ENCODE measurements at regions not wholly inside any gene's neighbourhood (a gene's known extent, or its start where the extent isn't known, plus 50 kb on each side); places are given as distances from the start of the nearest gene placed in this dataset.

- ATAC-seq (no peak), DNase-seq (no peak)
- Histone ChIP-seq H2AFZ (ENCODE audit: low read length) (no peak overlapping the region), H3K36me3 (ENCODE audit: low read depth, low read length) (no peaks in the 10 kb centered on the region), H3K4me2 (ENCODE audit: low read length) (no peak overlapping the region), H3K9me3 (ENCODE audit: low read length) (no peaks in the 10 kb centered on the region), H3K9ac (ENCODE audit: low read length) (no peak overlapping the region), H4K20me1 (ENCODE audit: low read length) (no peaks in the 10 kb centered on the region), H3F3A (ENCODE audit: low read length, unreplicated experiment) (no peaks in the 10 kb centered on the region), H3K27me3 (ENCODE audit: low read length) (no peaks in the 10 kb centered on the region), H3K27ac (ENCODE audit: low read length) (no peak overlapping the region), H3K9me2 (replicated peaks; ENCODE audit: low read length) (no peaks in the 10 kb centered on the region), H3K4me1 (ENCODE audit: insufficient read depth, low read length) (no peaks in the 10 kb centered on the region), H3K4me3 (ENCODE audit: low read length) (no peak overlapping the region), H3K79me2 (ENCODE audit: low read length) (no peaks in the 10 kb centered on the region)
- ChIA-PET POLR2A (ENCODE audit: unreplicated experiment) (no interaction called here), CTCF (interaction anchor here (0.7 kb wide), 1 partner anchor 663 kb away, joined by 3 read pairs; no protein-coding TSS in a partner anchor)
- TF ChIP-seq CTCF (conservative IDR thresholded peaks at IDR 0.05; ENCODE audit: low read depth, low read length) (no peak), EZH2phosphoT487 (IDR thresholded peaks at IDR 0.05; ENCODE audit: borderline replicate concordance, low read length) (no peak), EZH2 (IDR thresholded peaks at IDR 0.05; ENCODE audit: low read length, unreplicated experiment) (no peak)
- BruUV-seq (replicated peaks), result no TSS peak
- intact Hi-C loops (cut with micrococcal nuclease), result no loop called here
These were observed 650.4 kb downstream of the LMO4 start for GRCh38 chr1:87979079-87979478.

- no TSS peak for BruUV-seq (replicated peaks)
- ATAC-seq, result no peak
- H3K27ac ChIP-seq (ENCODE audit: low read length), result no peak overlapping the region
- CTCF ChIA-PET, result no interaction called here
- H3F3A ChIP-seq (ENCODE audit: low read length, unreplicated experiment), result no peaks in the 10 kb centered on the region
- intact Hi-C loops (cut with micrococcal nuclease), result no loop called here
- no peaks in the 10 kb centered on the region for H3K9me2 ChIP-seq (replicated peaks; ENCODE audit: low read length)
- no peaks in the 10 kb centered on the region for H3K4me1 ChIP-seq (ENCODE audit: insufficient read depth, low read length)
- H3K27me3 ChIP-seq (ENCODE audit: low read length), result no peaks in the 10 kb centered on the region
- no peaks in the 10 kb centered on the region for H3K79me2 ChIP-seq (ENCODE audit: low read length)
- H3K9ac ChIP-seq (ENCODE audit: low read length), result no peak overlapping the region
- H3K4me3 ChIP-seq (ENCODE audit: low read length), result no peak overlapping the region
- no peak for DNase-seq
- no peaks in the 10 kb centered on the region for H3K36me3 ChIP-seq (ENCODE audit: low read depth, low read length)
- H4K20me1 ChIP-seq (ENCODE audit: low read length), result no peaks in the 10 kb centered on the region
- H2AFZ ChIP-seq (ENCODE audit: low read length), result no peak overlapping the region
- POLR2A ChIA-PET (ENCODE audit: unreplicated experiment), result no interaction called here
- no peaks in the 10 kb centered on the region for H3K9me3 ChIP-seq (ENCODE audit: low read length)
- TF ChIP-seq EZH2 (IDR thresholded peaks at IDR 0.05; ENCODE audit: low read length, unreplicated experiment), result no peak
- no peak for TF ChIP-seq CTCF (conservative IDR thresholded peaks at IDR 0.05; ENCODE audit: low read depth, low read length)
- TF ChIP-seq EZH2phosphoT487 (IDR thresholded peaks at IDR 0.05; ENCODE audit: borderline replicate concordance, low read length), result no peak
- H3K4me2 ChIP-seq (ENCODE audit: low read length), result no peak overlapping the region
These were observed 651.8 kb downstream of the LMO4 start for GRCh38 chr1:87980494-87980893.

- intact Hi-C loops (cut with micrococcal nuclease), result no loop called here
- Histone ChIP-seq H3K9me3 (ENCODE audit: low read length) (no peaks in the 10 kb centered on the region), H3K4me2 (ENCODE audit: low read length) (no peak overlapping the region), H3K36me3 (ENCODE audit: low read depth, low read length) (no peaks in the 10 kb centered on the region), H3F3A (ENCODE audit: low read length, unreplicated experiment) (no peaks in the 10 kb centered on the region), H4K20me1 (ENCODE audit: low read length) (no peaks in the 10 kb centered on the region), H3K27me3 (ENCODE audit: low read length) (no peaks in the 10 kb centered on the region), H3K9me2 (replicated peaks; ENCODE audit: low read length) (no peaks in the 10 kb centered on the region), H3K27ac (ENCODE audit: low read length) (no peak overlapping the region), H3K4me1 (ENCODE audit: insufficient read depth, low read length) (no peaks in the 10 kb centered on the region), H3K4me3 (ENCODE audit: low read length) (no peak overlapping the region), H2AFZ (ENCODE audit: low read length) (no peak overlapping the region), H3K9ac (ENCODE audit: low read length) (no peak overlapping the region), H3K79me2 (ENCODE audit: low read length) (no peaks in the 10 kb centered on the region)
- ChIA-PET CTCF (no interaction called here), POLR2A (ENCODE audit: unreplicated experiment) (no interaction called here)
- no peak for ATAC-seq
- no TSS peak for BruUV-seq (replicated peaks)
- no peak for DNase-seq
- TF ChIP-seq EZH2 (IDR thresholded peaks at IDR 0.05; ENCODE audit: low read length, unreplicated experiment), result no peak
- no peak for TF ChIP-seq EZH2phosphoT487 (IDR thresholded peaks at IDR 0.05; ENCODE audit: borderline replicate concordance, low read length)
- TF ChIP-seq CTCF (conservative IDR thresholded peaks at IDR 0.05; ENCODE audit: low read depth, low read length), result no peak
These were observed 652.7 kb downstream of the LMO4 start for GRCh38 chr1:87981386-87981785.

All from PC-3 (cell line).